GM12891 (cell line): ENCODE measurements at regions not wholly inside any gene's neighbourhood (a gene's known extent, or its start where the extent isn't known, plus 50 kb on each side); places are given as distances from the start of the nearest gene placed in this dataset.
"Not testable (repeated sequence)": the region's sequence is repeated elsewhere in the genome, so short reads cannot be mapped to it uniquely, and the experiment has no call there.

Source experiments
- DNase-seq: peaks from one replicate; pipeline ENCODE4 v3.0.0; 2011; ENCODE audit warnings: low spot score; ENCODE audit not compliant: insufficient read length
- FAIRE-seq: peaks from 2 replicates; lab custom pipeline; 2011; peaks lifted over from hg19 to GRCh38; lab: Jason Lieb, UNC
- PAX5 ChIP-seq: IDR thresholded peaks from 2 replicates; pipeline ENCODE4 v1.6.1; 2011; ENCODE audit warnings: low read length, moderate library complexity, mild to moderate bottlenecking; ENCODE audit not compliant: insufficient read depth, severe bottlenecking
- POLR2A ChIP-seq: IDR thresholded peaks from 2 replicates; pipeline ENCODE4 v1.6.1; 2011; ENCODE audit warnings: low read depth, low read length, control low read depth
- POLR2AphosphoS5 ChIP-seq: IDR thresholded peaks from 2 replicates; pipeline ENCODE4 v1.6.1; 2011; ENCODE audit warnings: low read depth, low read length, control low read depth
- POU2F2 ChIP-seq: IDR thresholded peaks from 2 replicates; pipeline ENCODE4 v1.6.1; 2011; ENCODE audit warnings: low read depth, mild to moderate bottlenecking, control low read depth, low read length, moderate library complexity
- SPI1 ChIP-seq: IDR thresholded peaks from 2 replicates; pipeline ENCODE4 v1.6.1; 2011; ENCODE audit warnings: low read depth, low read length, control low read depth
- TAF1 ChIP-seq: IDR thresholded peaks from 2 replicates; pipeline ENCODE4 v1.6.1; 2011; ENCODE audit warnings: low read depth, low read length, control low read depth

GRCh38 chr7:123273185-123273584, 73.4 kb upstream of the SLC13A1 start:
- FAIRE-seq (no peak), DNase-seq (no peak)
- TF ChIP-seq PAX5 = no peak
- TF ChIP-seq POLR2AphosphoS5 = no peak
- TF ChIP-seq POLR2A = no peak

- TF ChIP-seq POLR2A (no peak), TAF1 (no peak), PAX5 (no peak), POU2F2 (no peak), SPI1 (no peak), POLR2AphosphoS5 (no peak)
- no peak for DNase-seq
- no peak for FAIRE-seq
Measured at GRCh38 chr7:123271856-123272255, 72.1 kb upstream of the SLC13A1 start.

- DNase-seq = no peak
- TF ChIP-seq PAX5 (no peak), TAF1 (no peak), POLR2A (no peak), POU2F2 (no peak), SPI1 (no peak), POLR2AphosphoS5 (no peak)
- FAIRE-seq = no peak
Measured at GRCh38 chr7:123271231-123271630, 71.5 kb upstream of the SLC13A1 start.

- FAIRE-seq (no peak), DNase-seq (no peak)
- TF ChIP-seq TAF1 (no peak), POU2F2 (no peak), SPI1 (no peak), POLR2A (no peak), PAX5 (no peak), POLR2AphosphoS5 (no peak)
Measured at GRCh38 chr7:123270570-123270969, 70.8 kb upstream of the SLC13A1 start.

GRCh38 chr7:123265853-123266252, 66.1 kb upstream of the SLC13A1 start:
- DNase-seq (no peak), FAIRE-seq (no peak)
- TF ChIP-seq POU2F2 (no peak), SPI1 (no peak), TAF1 (no peak), POLR2AphosphoS5 (no peak), PAX5 (no peak), POLR2A (no peak)

GRCh38 chr7:123264820-123265219, 65.1 kb upstream of the SLC13A1 start:
- not testable (repeated sequence) for DNase-seq, FAIRE-seq

GRCh38 chr7:123260428-123260960, 60.7 kb upstream of the SLC13A1 start:
- TF ChIP-seq SPI1 (no peak), PAX5 (no peak), TAF1 (no peak), POU2F2 (no peak), POLR2AphosphoS5 (no peak), POLR2A (no peak)
- no peak for FAIRE-seq
- no peak for DNase-seq

- DNase-seq (no peak), FAIRE-seq (no peak)
- TF ChIP-seq TAF1 (no peak), POU2F2 (no peak), POLR2AphosphoS5 (no peak), PAX5 (no peak), SPI1 (no peak), POLR2A (no peak)
Measured at GRCh38 chr7:123259759-123260158, 60.0 kb upstream of the SLC13A1 start.
